HG02852 (cell line): ENCODE measurements at regions not wholly inside any gene's neighbourhood (a gene's known extent, or its start where the extent isn't known, plus 50 kb on each side); places are given as distances from the start of the nearest gene placed in this dataset.
"Not testable (repeated sequence)": the region's sequence is repeated elsewhere in the genome, so short reads cannot be mapped to it uniquely, and the experiment has no call there.

Experiments
- ATAC-seq: cut with Tn5 transposase; IDR thresholded peaks from one replicate; pipeline ENCODE4 v1.9.1; 2021; ENCODE audit warnings: mild to moderate bottlenecking, moderate library complexity; ENCODE audit not compliant: unreplicated experiment

- no peak for ATAC-seq
Measured at GRCh38 chr6:95660544-95660943, 83.2 kb downstream of the MANEA start.

- ATAC-seq, result no peak
Measured at GRCh38 chr6:95670011-95670463, 92.7 kb downstream of the MANEA start.

GRCh38 chr6:95676011-95676628, 98.8 kb downstream of the MANEA start:
- no peak for ATAC-seq

GRCh38 chr6:95679981-95680380, 102.6 kb downstream of the MANEA start:
- ATAC-seq, result no peak

DNA sequence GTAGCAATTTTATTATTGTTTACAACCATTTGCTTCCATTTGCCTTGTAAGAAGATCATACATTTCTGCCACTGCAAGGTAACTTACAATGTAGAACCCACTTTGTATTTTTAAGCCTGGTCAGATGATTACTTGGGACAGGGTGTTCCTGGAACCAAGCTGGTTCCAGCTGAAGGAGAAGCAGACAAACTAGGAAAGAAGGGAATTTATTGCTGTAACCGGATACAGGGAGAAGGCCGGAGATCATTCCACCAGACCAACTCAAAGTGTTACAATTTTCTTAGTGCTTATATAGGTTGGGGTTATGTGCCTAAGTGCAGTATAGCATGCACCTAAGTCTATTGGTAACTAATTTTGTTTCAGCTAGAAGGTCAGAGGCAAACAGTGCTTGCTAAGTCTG, 104.4 kb downstream of the MANEA start:
- ATAC-seq, result no peak

DNA sequence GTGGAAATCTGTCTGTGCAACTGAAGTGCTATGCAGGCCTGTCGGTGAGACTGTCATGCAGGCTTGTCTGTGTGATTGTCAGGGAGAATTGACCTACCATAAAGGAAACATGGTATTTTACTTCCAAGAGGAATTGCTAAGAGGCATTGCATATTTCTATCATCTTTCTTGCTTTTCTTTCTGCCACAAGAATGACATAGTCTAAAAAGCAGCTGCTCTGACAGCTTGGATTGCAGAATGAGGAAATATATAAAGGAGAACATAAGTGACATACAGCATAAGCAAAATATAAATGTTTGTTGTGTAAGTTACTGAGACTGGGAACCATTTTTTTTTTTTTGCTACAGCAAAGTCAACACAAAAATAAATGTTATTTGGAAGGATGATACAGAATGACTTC, 105.1 kb downstream of the MANEA start:
- no peak for ATAC-seq

DNA sequence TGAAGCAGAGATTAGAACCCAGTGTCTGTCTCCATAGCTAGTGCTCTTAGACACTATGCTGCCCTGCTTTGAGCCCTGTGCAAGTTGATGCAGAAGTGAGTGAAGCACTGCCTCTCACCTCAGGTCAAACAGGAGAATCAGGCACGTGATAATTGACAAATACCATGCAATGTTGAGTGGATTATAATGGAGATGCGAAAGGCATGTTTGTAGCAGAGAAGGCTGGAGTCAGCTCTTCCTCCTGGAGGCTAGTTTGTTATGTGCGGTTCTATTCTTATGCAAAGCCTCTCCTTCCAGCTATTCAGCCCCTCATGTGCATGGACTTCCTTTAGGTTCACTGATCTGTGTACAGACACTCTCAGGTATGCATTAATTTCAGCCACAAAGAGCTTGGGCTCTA, 108.5 kb downstream of the MANEA start:
- ATAC-seq, result no peak

- no peak for ATAC-seq
Measured at GRCh38 chr6:95686272-95686671, 108.9 kb downstream of the MANEA start.

- ATAC-seq, result no peak
Measured at GRCh38 chr6:95686895-95687294, 109.6 kb downstream of the MANEA start.

DNA sequence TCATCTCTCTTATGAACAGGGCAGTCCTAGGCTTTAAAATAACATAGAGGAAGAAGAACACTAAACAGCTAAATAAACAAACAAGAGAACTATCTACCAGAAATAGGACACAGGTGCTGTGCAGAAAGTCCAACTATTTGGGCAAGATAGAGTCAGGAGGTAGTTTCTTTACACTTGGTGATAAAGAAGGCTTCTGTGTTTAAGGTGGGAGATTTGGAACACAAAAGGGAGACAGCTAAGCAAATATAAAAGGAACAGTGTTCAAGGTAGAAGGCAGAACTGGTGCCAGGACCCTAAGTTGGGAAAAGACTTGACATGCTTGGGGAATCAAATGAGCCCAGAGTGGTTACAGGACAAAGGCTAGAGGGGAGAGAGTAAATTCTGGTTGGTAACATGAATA, 110.5 kb downstream of the MANEA start:
- no peak for ATAC-seq

DNA sequence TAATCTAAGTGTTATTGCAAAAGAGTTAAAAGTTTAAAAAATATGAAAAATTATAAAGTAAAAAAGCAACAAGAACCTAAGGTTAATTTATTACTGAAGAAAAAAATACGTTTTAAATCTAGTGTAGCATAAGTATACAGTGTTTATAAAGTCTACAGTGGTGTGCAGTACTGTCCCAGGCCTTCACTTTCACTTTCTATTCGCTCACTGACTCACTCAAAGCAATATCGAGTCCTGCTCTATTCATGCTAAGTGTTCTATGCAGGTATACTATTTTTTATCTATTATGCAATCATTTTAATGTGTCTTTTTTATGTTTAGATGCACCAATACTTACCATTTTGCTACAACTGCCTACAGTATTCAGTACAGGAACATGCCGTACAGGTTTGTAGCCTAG, 113.0 kb downstream of the MANEA start:
- ATAC-seq, result peak; percentile 88

DNA sequence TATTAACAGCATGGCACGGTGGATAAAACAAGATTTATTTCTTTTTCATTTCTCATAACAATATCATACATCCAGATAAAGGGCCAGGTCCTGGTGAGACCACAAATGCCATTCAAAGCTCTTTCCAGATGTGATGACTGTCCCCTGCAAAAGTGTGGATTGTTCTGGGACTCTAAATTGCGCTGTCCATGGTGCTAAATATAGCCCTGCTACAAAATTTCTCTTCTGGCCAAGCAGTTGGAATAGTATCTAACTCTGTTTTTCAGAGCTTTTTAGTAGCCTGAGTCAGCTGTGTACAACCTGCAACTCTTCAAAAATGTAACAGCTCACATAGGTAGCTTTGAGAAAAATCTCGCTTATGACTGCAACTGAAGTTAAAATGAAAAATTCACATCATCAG, 115.8 kb downstream of the MANEA start:
- no peak for ATAC-seq

- ATAC-seq, result no peak
Measured at GRCh38 chr6:95698271-95698670, 120.9 kb downstream of the MANEA start.

DNA sequence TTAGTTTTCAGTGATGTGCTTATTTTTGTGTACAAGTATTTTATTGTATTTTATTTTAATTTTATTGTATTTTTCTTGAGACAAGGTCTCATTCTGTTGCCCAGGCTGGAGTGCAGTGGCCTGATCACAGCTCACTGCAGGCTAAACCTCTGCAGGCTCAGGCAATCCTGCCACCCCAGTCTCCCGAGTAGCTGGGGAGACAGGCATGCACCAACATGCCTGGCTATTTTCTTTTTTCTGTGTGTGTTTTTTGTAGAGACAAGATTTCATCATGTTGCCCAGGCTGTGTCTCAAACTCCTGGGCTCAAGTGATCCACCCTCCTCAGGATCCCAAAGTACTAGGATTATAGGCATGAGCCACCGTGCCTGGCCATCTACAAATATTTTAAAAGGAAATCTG, 146.3 kb downstream of the MANEA start:
- no peak for ATAC-seq

- ATAC-seq, result no peak
Measured at GRCh38 chr6:95725344-95725743, 148.0 kb downstream of the MANEA start.

DNA sequence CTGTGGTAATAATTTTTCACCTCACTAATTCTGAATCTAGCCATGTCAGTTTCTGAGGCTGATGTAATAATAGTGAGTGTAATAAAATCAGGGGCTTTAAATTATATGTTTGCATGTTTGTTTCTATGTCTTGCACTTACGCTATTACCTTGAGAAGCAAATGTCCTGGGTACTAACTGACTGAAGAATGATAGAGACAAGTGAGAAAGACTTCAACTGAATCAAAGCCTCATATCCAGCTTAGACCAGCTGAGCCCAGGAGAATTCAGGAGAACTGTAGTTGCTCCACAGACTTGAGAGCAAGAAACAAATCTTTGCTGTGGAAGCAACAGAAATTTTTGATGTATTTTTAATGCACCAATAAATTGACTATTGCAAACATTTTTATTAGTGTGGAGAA, 162.8 kb downstream of the MANEA start:
- ATAC-seq, result no peak

DNA sequence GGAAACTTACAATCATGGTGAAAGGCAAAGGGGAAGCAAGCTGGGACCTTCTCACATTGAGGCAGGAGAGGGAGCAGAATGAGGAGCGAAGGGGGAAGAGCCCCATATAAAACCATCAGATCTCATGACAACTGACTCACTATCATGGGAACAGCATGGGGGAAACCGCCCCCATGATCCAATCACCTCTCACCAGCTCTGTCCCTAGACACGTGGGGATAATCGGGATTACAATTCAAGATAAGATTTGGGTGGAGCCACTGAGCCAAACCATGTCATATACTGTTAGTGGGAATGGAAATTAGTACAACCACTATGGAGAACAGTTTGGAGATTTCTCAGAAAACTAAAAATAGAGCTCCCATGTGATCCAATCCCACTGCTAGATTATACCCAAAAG, 163.7 kb downstream of the MANEA start:
- no peak for ATAC-seq

DNA sequence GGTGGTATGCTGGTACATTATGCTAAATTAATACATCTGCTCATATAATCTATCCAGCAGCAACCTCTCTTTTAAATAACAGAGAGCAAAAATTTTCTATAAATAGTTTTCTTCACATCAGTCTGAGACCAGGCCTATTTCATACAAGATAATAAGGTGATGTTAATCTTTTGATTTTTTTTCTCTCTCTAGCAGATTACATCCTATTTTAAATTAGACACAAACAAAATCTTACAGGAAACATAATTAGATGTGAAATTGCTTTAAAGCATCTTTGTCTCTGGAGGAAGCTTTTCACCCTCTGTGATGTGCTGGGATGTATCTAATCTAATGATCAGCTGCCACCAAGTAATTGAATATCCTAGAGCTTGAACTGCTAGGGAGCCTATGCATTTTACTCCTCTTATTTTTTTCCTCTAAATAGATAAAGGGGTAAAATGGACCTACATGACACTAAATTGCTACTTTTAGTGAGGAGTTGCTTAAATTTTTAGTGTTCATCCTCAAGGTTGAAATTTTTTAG, 165.5 kb downstream of the MANEA start:
- no peak for ATAC-seq

DNA sequence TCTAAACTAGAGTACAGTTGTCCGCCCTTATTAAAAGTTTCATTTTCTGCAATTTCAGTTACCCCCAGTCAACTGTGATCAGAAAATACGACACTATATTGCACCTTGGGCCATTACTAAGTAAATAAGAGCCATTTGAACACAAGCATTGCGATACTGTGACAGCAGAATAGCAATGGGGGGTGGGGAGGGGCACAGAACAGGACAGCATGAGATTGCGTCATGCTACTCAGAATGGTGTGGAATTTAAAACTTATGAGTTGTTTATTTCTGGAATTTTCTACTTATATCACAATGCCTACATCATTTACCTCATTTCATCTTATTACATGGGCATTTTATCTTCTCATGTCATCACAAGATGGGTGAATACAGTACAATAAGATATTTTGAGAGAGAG, 166.3 kb downstream of the MANEA start:
- ATAC-seq, result no peak

DNA sequence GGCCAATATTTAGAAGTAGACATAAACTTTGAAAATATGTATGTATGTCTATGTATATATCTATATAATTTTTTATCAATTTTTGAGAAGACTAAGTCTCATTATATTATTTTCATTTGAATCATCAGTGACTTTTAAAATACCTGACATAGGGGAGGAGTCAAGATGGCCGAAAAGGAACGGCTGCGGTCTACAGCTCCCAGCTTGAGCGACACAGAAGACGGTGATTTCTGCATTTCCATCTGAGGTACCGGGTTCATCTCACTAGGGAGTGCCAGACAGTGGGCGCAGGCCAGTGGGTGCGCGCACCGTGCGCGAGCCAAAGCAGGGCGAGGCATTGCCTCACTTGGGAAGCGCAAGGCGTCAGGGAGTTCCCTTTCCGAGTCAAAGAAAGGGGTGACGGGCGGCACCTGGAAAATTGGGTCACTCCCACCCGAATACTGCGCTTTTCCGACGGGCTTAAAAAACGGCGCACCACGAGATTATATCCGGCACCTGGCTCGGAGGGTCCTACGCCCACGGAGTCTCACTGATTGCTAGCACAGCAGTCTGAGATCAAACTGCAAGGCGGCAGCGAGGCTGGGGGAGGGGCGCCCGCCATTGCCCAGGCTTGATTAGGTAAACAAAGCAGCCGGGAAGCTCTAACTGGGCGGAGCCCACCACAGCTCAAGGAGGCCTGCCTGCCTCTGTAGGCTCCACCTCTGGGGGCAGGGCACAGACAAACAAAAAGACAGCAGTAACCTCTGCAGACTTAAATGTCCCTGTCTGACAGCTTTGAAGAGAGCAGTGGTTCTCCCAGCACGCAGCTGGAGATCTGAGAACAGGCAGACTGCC, 181.1 kb downstream of the MANEA start:
- ATAC-seq, result not testable (repeated sequence)

DNA sequence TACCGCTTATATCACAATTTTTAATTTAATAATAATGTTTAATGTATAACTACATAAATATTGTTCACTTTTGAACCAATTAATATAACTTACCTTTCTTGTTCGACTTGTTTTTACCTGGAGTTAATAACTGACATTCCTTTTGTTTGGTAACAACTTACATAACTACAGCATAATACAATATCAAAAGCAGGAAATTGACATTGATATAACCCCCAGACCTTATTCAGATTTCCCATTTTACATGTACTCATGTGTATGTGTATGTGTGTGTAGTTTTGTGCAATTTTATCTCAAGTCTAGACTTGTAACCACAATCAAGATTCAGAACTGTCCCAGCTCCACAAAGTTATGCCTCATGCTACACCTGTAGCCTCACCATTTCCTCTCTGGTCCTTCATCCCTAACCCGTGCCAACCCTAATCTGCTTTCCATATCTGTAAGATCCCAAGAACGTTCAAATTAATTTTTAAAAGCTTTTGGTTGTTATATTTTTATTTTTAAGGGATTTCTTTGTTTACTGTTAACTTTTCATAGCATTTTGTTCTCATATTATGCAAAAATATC, 190.6 kb downstream of the MANEA start:
- ATAC-seq, result no peak

DNA sequence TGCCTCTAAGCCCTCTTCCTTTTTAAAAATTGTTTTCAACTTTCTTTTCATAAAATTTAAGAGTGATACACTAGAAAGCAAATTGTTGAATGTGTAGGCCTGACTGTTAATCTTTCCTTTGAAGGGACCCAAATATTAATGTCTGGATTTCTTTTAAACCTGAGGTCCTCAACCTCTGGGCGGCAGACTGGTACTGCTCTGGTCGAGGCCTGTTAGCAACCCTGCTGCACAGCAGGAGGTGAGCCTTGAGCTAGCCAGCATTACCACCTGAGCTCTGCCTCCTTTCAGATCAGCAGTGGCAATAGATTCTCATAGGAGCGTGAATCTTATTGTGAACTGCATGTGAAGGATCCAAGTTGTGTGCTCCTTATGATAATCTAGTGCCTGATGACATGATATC, 191.2 kb downstream of the MANEA start:
- ATAC-seq, result no peak
